Fibroblast of pulmonary artery (primary cell): ENCODE measurements at regions not wholly inside any gene's neighbourhood (a gene's known extent, or its start where the extent isn't known, plus 50 kb on each side); places are given as distances from the start of the nearest gene placed in this dataset.
"Not testable (repeated sequence)": the region's sequence is repeated elsewhere in the genome, so short reads cannot be mapped to it uniquely, and the experiment has no call there.

Source experiments
- DNase-seq: peaks from one replicate; pipeline ENCODE4 v3.0.0-alpha.2; 2010; ENCODE audit warnings: low read depth
- H3K4me3 ChIP-seq: replicated peaks from 2 replicates; pipeline ENCODE4 v1.5.1; 2011; ENCODE audit warnings: low read depth, mild to moderate bottlenecking, control low read depth, low read length, moderate library complexity
- CTCF ChIP-seq: IDR thresholded peaks from 2 replicates; pipeline ENCODE4 v1.5.1; 2011; ENCODE audit warnings: mild to moderate bottlenecking, control low read depth, low read length, inconsistent platforms; ENCODE audit errors: missing control alignments

GRCh38 chr10:7108141-7108540 lies 302.7 kb downstream of the SFMBT2 start:
- TF ChIP-seq CTCF = no peak
- H3K4me3 ChIP-seq = no peak overlapping the region
- no peak for DNase-seq

- no peak for TF ChIP-seq CTCF
- H3K4me3 ChIP-seq = no peak overlapping the region
- peak; percentile 58 for DNase-seq
Measured at GRCh38 chr10:7107285-7107684, 303.5 kb downstream of the SFMBT2 start.

GRCh38 chr10:7104379-7104778 lies 306.5 kb downstream of the SFMBT2 start:
- not testable (repeated sequence) for DNase-seq, H3K4me3 ChIP-seq

GRCh38 chr10:7102557-7103349 lies 308.1 kb downstream of the SFMBT2 start:
- DNase-seq = no peak
- H3K4me3 ChIP-seq = no peak overlapping the region
- TF ChIP-seq CTCF = no peak

- no peak for TF ChIP-seq CTCF
- no peak overlapping the region for H3K4me3 ChIP-seq
- peak; percentile 44 for DNase-seq
Measured at GRCh38 chr10:7102084-7102483, 308.8 kb downstream of the SFMBT2 start.

- no peak for TF ChIP-seq CTCF
- no peak for DNase-seq
- H3K4me3 ChIP-seq = no peak overlapping the region
Measured at GRCh38 chr10:7101451-7101850, 309.4 kb downstream of the SFMBT2 start.

GRCh38 chr10:7100032-7100702 lies 310.7 kb downstream of the SFMBT2 start:
- TF ChIP-seq CTCF = no peak
- DNase-seq = no peak
- no peak overlapping the region for H3K4me3 ChIP-seq
